GM19023 (cell line): ENCODE measurements at regions not wholly inside any gene's neighbourhood (a gene's known extent, or its start where the extent isn't known, plus 50 kb on each side); places are given as distances from the start of the nearest gene placed in this dataset.

Experiments used
- ATAC-seq: cut with Tn5 transposase; IDR thresholded peaks from one replicate; pipeline ENCODE4 v1.9.1; 2021; ENCODE audit warnings: mild to moderate bottlenecking, moderate library complexity; ENCODE audit not compliant: unreplicated experiment

GRCh38 chr13:31853643-31854326 lies 114.5 kb downstream of the RXFP2 start:
- no peak for ATAC-seq

DNA sequence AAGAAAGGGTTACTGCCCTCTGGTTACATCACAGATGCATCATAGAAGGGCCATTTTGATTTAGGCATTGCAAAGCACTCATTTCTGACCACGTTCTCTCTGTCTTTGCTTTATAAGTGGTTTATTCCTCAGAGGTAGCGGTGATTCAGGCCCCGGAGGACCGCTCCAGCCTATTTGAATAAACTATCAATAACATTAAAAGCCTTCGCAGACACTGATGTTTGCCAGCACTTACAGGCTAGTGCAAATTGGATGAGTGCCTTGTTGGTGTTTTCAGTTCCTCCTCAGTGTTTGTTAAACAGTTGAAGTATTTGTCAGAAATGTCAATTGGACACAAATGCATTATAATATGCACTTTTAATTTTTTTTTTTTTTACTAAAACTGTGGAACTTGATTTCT lies 120.2 kb downstream of the RXFP2 start:
- no peak for ATAC-seq

DNA sequence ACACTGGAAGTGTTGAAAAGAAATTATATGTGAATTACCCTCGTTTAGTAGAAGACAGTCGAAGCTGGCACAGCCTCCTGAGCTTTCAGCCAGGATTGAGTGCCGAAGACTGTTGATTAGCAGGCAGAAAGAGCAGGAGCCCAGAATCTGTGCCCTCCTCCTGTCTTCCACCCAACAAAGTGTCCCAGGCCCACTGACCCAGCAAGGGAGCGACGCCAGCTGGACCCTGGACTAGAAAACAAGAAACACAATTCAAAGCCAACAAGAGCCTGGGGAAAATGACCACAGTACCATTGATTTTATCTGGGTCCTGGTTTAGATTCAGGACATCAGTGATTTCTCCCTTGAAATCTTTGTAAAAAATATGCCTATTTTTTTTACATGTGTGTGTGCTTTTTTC lies 120.7 kb downstream of the RXFP2 start:
- no peak for ATAC-seq

- ATAC-seq: no peak
Observed at GRCh38 chr13:31862828-31863227, 123.5 kb downstream of the RXFP2 start.

- ATAC-seq: no peak
Observed at GRCh38 chr13:31864307-31864706, 125.0 kb downstream of the RXFP2 start.

- no peak for ATAC-seq
Observed at GRCh38 chr13:31866099-31866498, 126.8 kb downstream of the RXFP2 start.

DNA sequence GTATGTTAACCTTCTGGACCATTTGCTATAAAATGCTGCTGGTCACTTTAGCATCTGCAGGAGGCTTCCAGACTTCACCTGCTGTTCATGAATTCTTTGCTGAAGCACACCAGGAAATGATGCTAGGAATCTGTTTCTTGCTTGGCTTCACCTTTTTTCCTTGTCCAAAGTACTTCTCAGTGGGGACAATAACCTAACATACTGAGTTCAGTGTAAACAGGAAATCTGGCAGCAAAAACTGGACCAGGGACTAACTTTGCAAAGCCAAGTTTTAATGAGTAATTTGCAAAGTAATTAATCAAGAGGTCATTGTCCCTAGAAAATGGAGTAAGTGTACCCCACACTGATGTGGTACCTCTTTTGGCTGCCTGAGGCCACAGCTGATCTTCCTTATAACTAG lies 128.4 kb downstream of the RXFP2 start:
- ATAC-seq: no peak

DNA sequence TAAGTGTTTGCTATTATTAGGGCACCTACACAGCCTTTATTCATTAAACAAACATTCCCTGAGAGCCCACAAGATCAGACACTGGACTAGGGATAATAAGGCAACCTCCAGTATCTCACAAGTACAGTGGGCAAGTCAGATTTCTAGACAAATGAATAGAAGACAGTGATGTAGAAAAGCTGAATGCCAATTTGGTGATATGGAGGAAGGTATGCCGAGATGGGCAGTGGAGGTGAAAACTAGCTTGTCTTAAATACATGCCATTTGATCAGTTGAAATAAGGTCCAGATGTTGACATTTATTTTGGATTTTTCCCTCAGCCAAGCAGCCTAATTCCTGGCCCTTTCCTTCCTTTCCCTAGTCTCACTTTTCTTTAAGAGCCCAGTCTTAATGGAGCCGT lies 130.3 kb downstream of the RXFP2 start:
- ATAC-seq: no peak

DNA sequence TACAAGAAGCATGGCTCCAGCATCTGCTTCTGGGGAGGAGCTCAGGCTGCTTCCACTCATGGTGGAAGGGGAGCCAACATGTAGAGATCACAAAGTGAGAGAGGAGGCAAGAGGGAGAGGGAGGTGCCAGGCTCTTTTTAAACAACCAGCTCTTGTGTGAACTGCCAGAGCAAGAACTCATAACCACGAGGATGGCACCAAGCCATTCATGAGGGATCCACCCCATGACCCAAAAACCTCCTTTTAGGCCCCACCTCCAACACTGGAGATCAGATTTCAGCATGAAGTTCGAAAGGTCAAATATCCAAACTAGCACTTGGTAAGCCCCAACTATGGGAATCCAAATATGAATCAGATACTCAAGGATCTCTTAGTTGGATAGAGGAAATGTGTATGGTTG lies 131.2 kb downstream of the RXFP2 start:
- ATAC-seq: no peak

- no peak for ATAC-seq
Observed at GRCh38 chr13:31873145-31873544, 133.8 kb downstream of the RXFP2 start.

DNA sequence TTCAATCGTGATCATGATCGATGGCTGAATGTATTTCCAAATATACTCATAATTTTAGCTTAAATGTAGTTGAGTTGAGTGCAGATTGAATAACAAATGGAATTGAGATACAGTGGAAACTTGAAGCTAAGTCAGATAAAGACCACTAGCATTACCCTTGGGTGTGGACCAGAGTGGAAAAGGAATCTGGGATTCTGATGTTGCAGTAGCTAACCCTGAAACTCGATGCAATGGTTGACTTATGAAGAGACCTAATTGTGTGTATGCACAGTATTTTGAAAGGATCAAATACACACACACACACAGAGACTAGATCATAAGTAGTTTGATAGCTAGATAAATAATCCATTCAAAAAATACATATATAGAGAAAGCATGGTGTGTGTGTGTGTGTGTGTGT lies 135.8 kb downstream of the RXFP2 start:
- ATAC-seq: no peak

DNA sequence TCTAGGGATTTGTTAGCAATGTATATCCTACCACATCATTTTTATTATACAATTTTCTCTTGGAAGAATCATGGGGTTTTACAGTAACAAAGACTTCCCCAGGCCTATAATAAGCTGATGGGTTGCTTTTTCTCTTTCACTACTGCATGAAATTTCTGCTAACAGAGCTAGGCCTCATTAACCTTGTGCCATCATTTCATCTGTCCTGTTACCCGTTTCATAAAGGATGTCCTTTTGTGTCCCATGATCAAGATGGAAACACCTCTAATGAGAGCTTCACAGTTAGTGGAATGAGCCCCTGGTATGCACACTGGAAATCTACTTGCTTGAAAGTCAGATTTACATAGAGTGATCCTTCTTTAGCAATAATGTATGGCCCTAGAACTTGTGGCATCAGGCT lies 138.7 kb downstream of the RXFP2 start:
- ATAC-seq: no peak

DNA sequence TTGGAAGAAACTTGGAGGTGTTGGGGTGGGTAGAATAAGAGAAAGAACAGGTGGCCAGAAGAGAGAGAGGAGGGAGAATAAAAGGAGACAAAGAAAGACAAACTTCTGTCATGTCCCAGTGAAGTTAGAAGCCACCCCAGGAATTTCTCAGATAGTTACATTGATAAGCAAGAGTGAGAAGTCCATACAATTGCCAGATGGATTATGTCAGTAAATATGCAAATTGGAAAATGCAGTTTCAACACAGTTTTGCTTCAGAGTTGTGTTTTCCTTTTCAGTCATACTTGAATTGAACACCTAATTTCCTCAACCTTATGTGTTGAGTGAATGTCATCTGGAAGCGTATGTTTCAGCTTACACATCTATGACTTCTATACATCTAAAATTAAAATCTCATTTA lies 139.2 kb downstream of the RXFP2 start:
- no peak for ATAC-seq

DNA sequence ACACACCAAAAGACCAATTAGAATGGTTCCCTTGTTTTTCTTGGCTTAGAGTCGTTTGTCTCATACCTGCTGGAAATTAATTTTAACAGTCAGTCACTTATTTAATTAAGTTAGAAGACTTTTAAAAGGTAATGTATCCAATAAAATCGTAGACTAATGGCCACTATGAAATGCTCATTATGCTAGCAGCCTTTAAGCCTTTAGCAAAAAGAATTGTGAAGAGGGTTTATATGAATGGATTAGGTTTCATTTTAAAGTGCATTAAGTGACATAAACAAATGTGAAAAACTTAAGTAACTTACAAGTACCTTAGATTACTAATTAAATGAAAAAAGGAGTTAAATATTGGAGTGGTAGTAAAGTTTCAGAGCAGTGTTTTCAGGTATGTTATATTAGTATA lies 139.6 kb downstream of the RXFP2 start:
- no peak for ATAC-seq

- ATAC-seq: no peak
Observed at GRCh38 chr13:31880851-31881494, 141.6 kb downstream of the RXFP2 start.

GRCh38 chr13:31881495-31881882 lies 142.2 kb downstream of the RXFP2 start:
- no peak for ATAC-seq

DNA sequence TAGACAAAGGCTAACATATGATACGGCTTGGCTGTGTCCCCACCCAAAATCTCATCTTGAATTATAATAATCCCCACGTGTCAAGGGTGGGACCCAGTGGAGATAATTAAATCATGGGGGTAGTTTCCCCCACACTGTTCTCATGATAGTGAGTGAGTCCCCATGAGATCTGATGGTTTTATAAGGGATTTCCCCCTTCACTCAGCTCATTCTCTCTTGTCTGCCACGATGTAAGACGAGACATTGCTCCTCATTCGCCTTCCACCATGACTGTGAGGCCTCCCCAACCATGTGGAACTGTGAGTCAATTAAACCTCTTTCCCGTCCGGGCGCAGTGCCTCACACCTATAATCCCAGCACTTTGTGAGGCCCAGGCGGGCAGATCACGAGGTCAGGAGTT lies 143.5 kb downstream of the RXFP2 start:
- no peak for ATAC-seq

DNA sequence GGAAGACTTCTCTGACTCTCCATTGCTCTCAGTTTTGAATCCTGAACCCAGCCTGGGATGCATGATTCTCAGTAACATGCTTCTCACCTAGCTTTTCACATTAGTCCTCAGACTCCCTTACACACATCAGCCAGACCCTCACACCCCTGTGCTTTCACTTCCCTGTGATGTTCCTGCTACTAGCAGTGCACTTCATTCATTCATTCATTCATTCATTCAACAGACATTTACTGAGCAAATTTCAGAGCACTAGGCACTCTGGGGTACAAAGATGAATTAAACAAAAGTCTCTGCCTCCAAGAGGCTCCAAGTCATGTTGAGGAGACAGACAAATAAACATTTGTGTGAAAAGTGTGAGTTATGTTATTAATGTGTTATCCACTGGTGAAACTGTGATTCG lies 145.2 kb downstream of the RXFP2 start:
- no peak for ATAC-seq

DNA sequence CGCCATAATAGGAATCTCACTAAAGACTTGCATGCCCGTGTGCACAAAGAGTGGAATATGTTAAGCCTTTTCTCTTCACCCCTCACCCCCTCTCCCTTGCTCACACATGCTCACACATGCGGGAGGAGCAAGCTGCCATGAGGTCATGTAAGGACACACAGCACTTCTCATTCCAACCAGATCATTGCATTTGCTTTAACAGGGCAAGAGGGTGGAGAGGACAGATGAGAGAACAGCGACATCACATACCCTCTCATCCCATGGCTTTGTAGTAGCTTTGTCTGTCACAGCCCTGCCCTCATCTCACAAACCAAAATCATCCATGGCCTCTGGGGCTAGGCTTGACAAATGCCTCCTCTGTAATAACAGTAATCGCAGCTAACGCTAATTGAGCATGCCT lies 145.6 kb upstream of the FRY start:
- ATAC-seq: no peak

DNA sequence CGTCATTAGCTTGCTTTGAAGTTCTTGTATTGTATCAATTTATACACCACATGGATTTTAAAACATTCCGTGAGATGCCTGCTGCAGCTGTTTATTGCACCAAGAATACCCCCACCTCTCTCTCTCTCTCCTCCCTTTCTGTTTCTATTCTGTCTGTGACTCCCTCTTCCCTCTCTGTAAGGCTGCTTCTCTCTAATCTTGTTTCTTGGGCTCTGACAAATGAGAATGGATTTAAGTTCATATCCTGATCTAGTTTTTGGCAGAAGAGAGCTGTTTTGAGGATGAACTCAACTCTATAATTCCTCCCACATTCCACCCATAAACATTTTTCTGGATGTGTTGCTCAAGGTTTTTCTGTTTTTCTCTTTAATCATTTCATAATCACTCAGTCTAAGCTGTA lies 144.3 kb upstream of the FRY start:
- ATAC-seq: no peak

- ATAC-seq: no peak
Observed at GRCh38 chr13:31890946-31891345, 140.6 kb upstream of the FRY start.

- no peak for ATAC-seq
Observed at GRCh38 chr13:31891472-31891871, 140.1 kb upstream of the FRY start.

GRCh38 chr13:31894931-31895330 lies 136.6 kb upstream of the FRY start:
- ATAC-seq: no peak
